ENCODE measurements at regions not wholly inside any gene's neighbourhood (a gene's known extent, or its start where the extent isn't known, plus 50 kb on each side); places are given as distances from the start of the nearest gene placed in this dataset.

GRCh38 chr14:36052063-36052462 is 124.5 kb downstream of the PTCSC3 start:
- TF ChIP-seq CTCF (IDR thresholded peaks at IDR 0.05 in 8 of 11, conservative IDR thresholded peaks at IDR 0.05 in 3 of 11) = no peak
- TF ChIP-seq POLR2A (IDR thresholded peaks at IDR 0.05) = no peak

All from spleen (tissue), 7 donors.